GM10248 (cell line): ENCODE measurements at regions not wholly inside any gene's neighbourhood (a gene's known extent, or its start where the extent isn't known, plus 50 kb on each side); places are given as distances from the start of the nearest gene placed in this dataset.

Experiments used
- CTCF ChIA-PET: fragments of 300-600 bp; sonication (Branson Sonifier 250); formaldehyde crosslinking; extraction: SDS; loops from one replicate; lab custom pipeline; 2021; ENCODE audit warnings: antibody characterized with exemption; lab: Yijun Ruan, JAX
- POLR2A ChIA-PET: fragments of 350-650 bp; sonication (Branson Sonifier 250); formaldehyde crosslinking; extraction: SDS; loops from one replicate; lab custom pipeline; 2020; ENCODE audit warnings: antibody characterized with exemption; lab: Yijun Ruan, JAX
- DNase-seq: peaks from one replicate; pipeline ENCODE4 v3.0.0; 2012; ENCODE audit errors: extremely low spot score
- TF ChIP-seq, protein P1 (sequence below): IDR thresholded peaks from 2 replicates; pipeline ENCODE4 v1.5.1; 2012; ENCODE audit warnings: mild to moderate bottlenecking, low read depth; ENCODE audit errors: extremely low read depth, missing control alignments, control extremely low read depth

DNA sequence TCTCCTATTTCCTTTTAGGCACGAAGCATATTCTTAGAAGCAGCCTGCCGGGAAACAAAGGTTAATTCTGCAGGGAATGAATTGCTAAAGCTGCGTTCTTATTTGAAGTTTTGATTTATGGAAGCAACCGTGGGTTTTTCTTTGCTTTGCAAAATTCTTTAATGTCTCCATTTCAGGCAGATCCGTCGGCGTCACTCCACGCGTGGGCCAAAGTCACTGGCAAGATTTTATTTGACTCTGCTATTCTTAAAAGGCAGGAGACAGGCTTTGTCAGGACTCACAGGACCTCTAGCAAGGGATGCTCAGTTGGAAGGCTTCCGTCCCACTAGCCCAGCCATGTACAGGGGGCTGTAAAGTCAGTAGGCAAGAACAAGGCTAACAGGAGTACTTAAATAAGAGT, 387.3 kb upstream of the XYLT1 start:
- ChIA-PET POLR2A (no interaction called here), CTCF (interaction anchor here (1.2 kb wide), 1 partner anchor 16 kb away, joined by 3 read pairs; no protein-coding TSS in a partner anchor)
- no peak for DNase-seq
- TF ChIP-seq, protein P1, sequence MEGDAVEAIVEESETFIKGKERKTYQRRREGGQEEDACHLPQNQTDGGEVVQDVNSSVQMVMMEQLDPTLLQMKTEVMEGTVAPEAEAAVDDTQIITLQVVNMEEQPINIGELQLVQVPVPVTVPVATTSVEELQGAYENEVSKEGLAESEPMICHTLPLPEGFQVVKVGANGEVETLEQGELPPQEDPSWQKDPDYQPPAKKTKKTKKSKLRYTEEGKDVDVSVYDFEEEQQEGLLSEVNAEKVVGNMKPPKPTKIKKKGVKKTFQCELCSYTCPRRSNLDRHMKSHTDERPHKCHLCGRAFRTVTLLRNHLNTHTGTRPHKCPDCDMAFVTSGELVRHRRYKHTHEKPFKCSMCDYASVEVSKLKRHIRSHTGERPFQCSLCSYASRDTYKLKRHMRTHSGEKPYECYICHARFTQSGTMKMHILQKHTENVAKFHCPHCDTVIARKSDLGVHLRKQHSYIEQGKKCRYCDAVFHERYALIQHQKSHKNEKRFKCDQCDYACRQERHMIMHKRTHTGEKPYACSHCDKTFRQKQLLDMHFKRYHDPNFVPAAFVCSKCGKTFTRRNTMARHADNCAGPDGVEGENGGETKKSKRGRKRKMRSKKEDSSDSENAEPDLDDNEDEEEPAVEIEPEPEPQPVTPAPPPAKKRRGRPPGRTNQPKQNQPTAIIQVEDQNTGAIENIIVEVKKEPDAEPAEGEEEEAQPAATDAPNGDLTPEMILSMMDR, result no peak

DNA sequence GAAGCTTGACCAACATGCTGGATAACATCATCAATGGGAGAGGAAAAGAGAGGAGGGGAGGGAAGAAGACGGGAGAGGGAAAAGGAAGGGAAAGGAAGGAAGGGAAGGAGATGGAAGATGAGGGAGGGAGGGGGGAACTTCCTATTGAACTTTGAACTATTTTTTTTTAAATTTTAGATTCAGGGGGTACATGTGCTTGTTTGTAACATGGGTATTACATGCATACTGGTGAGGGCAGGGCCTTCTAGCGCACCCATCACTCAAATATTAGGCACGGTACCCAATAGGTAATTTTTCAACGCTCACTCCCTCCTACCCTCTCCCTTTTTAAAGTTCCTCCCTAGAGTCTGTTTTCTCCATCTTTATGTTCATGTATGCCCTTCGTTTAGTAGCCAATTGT, 383.2 kb upstream of the XYLT1 start:
- ChIA-PET CTCF (no interaction called here), POLR2A (no interaction called here)
- TF ChIP-seq, protein P1, result no peak
- no peak for DNase-seq

DNA sequence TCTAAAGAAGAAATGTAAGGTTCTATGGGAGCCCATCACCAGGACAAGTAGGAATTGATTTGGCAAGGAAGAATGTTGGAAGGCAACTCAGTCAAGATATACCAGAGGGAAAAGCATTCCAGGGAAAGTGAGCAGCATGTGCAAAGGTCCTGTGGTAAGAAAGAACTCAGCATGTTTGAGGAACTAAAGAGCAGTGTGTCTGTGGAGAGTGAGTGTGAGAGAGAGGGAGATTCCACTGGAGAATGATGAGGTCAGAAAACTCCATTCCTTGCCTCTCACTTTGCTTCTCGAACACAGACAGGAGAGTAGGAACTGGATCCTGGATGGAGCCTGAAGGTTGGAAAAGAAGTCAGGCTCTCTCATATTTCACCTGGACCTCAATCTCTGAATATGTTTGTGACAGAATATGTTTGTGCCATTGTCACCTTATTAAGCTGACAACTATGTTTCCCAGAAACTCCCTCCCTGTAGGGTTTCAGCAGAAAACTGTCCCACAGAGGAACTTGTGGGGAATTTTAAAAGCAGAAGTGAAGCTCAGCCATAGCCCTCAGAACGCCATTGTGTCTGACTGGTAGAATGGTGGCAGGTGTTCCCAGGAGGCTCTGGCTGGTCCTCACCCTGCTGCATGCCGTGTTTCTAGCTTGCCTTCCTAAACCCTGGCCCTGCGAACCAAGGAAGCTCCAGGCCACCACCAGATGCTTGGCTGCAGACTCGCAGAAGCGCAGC, 382.4 kb upstream of the XYLT1 start:
- POLR2A ChIA-PET, result no interaction called here
- CTCF ChIA-PET, result no interaction called here
- no peak for DNase-seq
- TF ChIP-seq, protein P1, result no peak

DNA sequence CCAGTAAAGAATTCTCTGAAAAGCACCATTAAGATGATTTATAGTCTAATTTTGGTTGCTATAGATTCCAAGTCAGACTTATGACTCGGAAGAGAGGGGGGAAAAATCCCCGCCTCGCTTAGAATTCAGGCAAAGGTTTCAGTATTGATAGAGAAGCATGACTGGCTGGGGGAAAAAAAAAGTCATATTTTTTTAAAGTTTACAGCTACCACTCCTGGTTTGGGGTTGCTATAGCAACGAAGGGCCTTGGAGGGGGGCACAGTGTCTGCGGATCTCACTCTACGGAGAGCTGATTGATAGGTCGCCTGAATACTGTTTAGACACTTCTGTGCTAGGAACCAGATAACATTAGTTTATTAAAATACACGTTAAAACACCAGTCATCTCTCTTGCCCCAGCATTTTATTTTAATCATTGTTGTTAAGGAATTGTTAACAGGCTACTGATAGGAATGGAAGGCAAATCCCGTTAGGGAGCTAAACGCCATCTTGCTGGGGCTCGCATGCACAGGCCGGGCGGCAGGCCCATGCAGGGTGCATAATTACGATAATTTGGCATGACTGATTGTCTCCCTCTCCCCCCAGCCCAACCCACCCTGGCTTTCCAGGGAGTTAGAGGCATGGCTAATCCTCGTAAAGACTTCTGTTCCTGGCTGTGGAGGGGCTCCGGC, 380.0 kb upstream of the XYLT1 start:
- DNase-seq, result no peak
- ChIA-PET POLR2A (no interaction called here), CTCF (no interaction called here)
- TF ChIP-seq, protein P1, result no peak

DNA sequence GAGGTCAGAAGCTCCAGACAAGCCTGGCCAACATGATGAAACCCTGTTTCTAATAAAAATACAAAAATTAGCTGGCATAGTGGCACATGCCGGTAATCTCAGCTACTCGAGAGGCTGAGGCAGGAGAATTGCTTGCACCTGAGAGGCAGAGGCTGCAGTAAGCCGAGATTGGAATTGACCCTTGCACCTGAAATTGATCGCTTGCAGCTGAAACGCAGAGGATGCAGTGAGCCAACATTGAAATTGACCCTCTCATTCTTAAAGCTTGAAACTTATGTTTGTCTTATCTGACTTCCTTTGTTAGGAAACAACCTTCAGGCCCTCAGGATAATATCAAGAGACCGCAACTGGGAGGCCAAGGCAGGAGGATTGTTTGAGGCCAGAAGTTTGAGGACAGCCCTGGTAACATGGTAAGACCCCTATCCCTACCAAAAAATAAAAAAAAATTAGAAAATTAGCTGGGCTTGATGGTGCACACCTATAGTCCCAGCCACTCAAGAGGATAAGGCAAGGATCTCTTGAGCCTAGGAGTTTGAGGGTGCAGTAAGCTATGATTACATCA, 376.6 kb upstream of the XYLT1 start:
- no peak for DNase-seq
- CTCF ChIA-PET, result no interaction called here
- POLR2A ChIA-PET, result no interaction called here
- TF ChIP-seq, protein P1, result no peak

DNA sequence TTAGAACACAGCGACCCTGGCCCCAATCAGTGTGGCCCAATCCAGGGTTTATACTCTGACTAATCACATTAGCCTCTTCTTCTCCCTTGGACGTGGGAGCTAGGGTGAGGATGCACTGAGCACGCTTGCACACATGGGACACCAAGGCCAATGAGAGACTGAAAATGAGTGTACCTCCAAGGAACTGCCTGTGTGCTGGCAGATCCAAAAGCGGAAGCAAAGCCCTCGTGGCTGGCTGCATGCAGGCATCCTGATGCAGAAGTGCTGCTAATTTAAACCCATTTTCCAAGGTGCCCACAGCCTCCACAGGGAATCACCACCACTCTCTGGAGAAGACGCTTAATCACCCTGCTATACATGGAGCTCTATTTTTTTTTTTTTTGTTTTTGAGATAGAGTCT, 375.3 kb upstream of the XYLT1 start:
- TF ChIP-seq, protein P1, result no peak

More for the DNA sequence above, 375.3 kb upstream of the XYLT1 start:
- POLR2A ChIA-PET, result no interaction called here
- CTCF ChIA-PET, result no interaction called here
- no peak for DNase-seq
